GM12892 (cell line): ENCODE measurements at regions not wholly inside any gene's neighbourhood (a gene's known extent, or its start where the extent isn't known, plus 50 kb on each side); places are given as distances from the start of the nearest gene placed in this dataset.

Source experiments
- POLR2A ChIP-seq: IDR thresholded peaks from 2 replicates; pipeline ENCODE4 v1.6.1; 2011; ENCODE audit warnings: low read depth, low read length, control low read depth
- POLR2AphosphoS5 ChIP-seq: IDR thresholded peaks from 2 replicates; pipeline ENCODE4 v1.6.1; 2011; ENCODE audit warnings: low read depth, low read length, control low read depth

- TF ChIP-seq POLR2A (no peak), POLR2AphosphoS5 (no peak)
Observed at GRCh38 chr12:70033310-70033709, 208.3 kb downstream of the MYRFL start.
